ENCODE measurements at regions not wholly inside any gene's neighbourhood (a gene's known extent, or its start where the extent isn't known, plus 50 kb on each side); places are given as distances from the start of the nearest gene placed in this dataset.
A peak's percentile ranks its signal among the peaks of the same experiment; 100 is the strongest.

DNA sequence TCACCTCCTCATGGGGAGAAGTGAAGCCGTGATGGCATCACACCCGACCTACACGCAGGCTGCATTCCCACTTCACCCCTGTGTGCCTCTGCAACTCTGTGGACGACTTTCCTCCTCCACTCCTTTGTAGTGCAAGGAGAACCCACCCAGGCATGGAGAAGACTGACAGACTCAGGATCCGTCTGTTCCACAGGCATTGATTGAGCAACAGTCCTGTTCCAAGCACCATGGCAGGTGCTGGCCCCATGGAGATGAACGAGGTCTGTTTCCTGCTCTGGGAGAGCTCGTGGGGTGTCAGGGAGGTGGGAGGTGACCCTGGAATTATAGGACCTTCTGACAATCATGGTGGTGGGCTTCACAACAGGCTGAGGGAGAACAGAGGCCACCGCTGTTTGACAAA lies 284.7 kb upstream of the HDAC4 start:
- WGBS = 64% methylated on average over 8 of the region's 8 CpGs
- Histone ChIP-seq H3K27ac (ENCODE audit: low read depth in 1 of 2, low read length in 2 of 2) (no peak overlapping the region), H3K4me1 (ENCODE audit: control insufficient read depth in 4 of 4, insufficient read depth in 4 of 4, low read length in 3 of 4) (no peaks in the 10 kb centered on the region), H3K4me3 (ENCODE audit: low read depth in 1 of 3, low read length in 3 of 3) (no peak overlapping the region), H3K9me3 (ENCODE audit: control insufficient read depth in 4 of 4, low read length in 3 of 4) (peaks cover 0 to 1% (median 0%) of the 10 kb centered on the region in 4 donors), H3K27me3 (ENCODE audit: control insufficient read depth in 4 of 4, insufficient read depth in 4 of 4, low read length in 3 of 4) (peaks cover 0 to 3% (median 0%) of the 10 kb centered on the region in 4 donors), H3K36me3 (ENCODE audit: control insufficient read depth in 4 of 4, insufficient read depth in 3 of 4, low read depth in 1 of 4, low read length in 3 of 4) (no peaks in the 10 kb centered on the region), H3K9ac (ENCODE audit: low read depth in 1 of 2, low read length in 2 of 2) (no peak overlapping the region)
- TF ChIP-seq, protein P1, sequence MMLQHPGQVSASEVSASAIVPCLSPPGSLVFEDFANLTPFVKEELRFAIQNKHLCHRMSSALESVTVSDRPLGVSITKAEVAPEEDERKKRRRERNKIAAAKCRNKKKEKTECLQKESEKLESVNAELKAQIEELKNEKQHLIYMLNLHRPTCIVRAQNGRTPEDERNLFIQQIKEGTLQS (IDR thresholded peaks at IDR 0.05) = no peak
- no peak for TF ChIP-seq GABPA (IDR thresholded peaks at IDR 0.05 in 1 of 2, conservative IDR thresholded peaks at IDR 0.05 in 1 of 2)
- TF ChIP-seq RAD21 (IDR thresholded peaks at IDR 0.05) = no peak
- TF ChIP-seq NR2F2 (IDR thresholded peaks at IDR 0.05) = no peak
- no peak for TF ChIP-seq HNF4A (conservative IDR thresholded peaks at IDR 0.05)
- TF ChIP-seq RXRA (IDR thresholded peaks at IDR 0.05) = no peak
- no peak for TF ChIP-seq SP1 (IDR thresholded peaks at IDR 0.05)
- TF ChIP-seq JUND (IDR thresholded peaks at IDR 0.05) = no peak
- TF ChIP-seq, protein P2, sequence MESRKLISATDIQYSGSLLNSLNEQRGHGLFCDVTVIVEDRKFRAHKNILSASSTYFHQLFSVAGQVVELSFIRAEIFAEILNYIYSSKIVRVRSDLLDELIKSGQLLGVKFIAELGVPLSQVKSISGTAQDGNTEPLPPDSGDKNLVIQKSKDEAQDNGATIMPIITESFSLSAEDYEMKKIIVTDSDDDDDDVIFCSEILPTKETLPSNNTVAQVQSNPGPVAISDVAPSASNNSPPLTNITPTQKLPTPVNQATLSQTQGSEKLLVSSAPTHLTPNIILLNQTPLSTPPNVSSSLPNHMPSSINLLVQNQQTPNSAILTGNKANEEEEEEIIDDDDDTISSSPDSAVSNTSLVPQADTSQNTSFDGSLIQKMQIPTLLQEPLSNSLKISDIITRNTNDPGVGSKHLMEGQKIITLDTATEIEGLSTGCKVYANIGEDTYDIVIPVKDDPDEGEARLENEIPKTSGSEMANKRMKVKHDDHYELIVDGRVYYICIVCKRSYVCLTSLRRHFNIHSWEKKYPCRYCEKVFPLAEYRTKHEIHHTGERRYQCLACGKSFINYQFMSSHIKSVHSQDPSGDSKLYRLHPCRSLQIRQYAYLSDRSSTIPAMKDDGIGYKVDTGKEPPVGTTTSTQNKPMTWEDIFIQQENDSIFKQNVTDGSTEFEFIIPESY (IDR thresholded peaks at IDR 0.05) = no peak
- TF ChIP-seq EGR1 (IDR thresholded peaks at IDR 0.05; ENCODE audit: low read depth in 2 of 2) = no peak
- TF ChIP-seq YY1 (IDR thresholded peaks at IDR 0.05) = no peak
- TF ChIP-seq, protein P3, sequence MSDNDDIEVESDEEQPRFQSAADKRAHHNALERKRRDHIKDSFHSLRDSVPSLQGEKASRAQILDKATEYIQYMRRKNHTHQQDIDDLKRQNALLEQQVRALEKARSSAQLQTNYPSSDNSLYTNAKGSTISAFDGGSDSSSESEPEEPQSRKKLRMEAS (IDR thresholded peaks at IDR 0.05) = no peak
- no peak for TF ChIP-seq HNF4G (IDR thresholded peaks at IDR 0.05)
- TF ChIP-seq TAF1 (conservative IDR thresholded peaks at IDR 0.05) = no peak
- TF ChIP-seq FOXA2 (IDR thresholded peaks at IDR 0.05) = no peak
- DNase-seq (ENCODE audit: low spot score) = peak; percentile 20

DNA sequence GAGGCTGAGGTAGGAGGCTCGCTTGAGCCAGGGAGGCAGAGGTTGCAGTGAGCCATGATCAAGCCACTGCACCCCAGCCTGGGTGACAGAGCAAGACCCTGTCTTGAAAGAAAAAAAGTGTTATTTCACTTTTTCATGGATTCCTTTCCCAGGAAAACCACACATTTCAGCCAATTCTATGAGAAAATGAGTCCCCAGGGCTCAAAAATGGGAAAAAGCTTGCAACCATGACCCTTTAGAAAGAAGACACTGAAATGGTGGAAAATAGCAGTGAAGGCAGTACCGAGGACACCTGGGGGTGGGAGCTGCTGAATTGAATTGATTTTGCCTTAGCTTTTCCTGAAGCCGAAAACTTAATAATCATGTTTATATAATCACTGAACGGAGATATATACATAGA lies 284.2 kb upstream of the HDAC4 start:
- peaks cover 0 to 1% (median 0%) of the 10 kb centered on the region in 4 donors for H3K9me3 ChIP-seq (ENCODE audit: control insufficient read depth in 4 of 4, low read length in 3 of 4)
- peaks cover 0 to 3% (median 0%) of the 10 kb centered on the region in 4 donors for H3K27me3 ChIP-seq (ENCODE audit: control insufficient read depth in 4 of 4, insufficient read depth in 4 of 4, low read length in 3 of 4)
- H3K36me3 ChIP-seq (ENCODE audit: control insufficient read depth in 4 of 4, insufficient read depth in 3 of 4, low read depth in 1 of 4, low read length in 3 of 4) = no peaks in the 10 kb centered on the region
- no peak for TF ChIP-seq HNF4G (IDR thresholded peaks at IDR 0.05)
- no peak for TF ChIP-seq RXRA (IDR thresholded peaks at IDR 0.05)
- TF ChIP-seq, protein P4, sequence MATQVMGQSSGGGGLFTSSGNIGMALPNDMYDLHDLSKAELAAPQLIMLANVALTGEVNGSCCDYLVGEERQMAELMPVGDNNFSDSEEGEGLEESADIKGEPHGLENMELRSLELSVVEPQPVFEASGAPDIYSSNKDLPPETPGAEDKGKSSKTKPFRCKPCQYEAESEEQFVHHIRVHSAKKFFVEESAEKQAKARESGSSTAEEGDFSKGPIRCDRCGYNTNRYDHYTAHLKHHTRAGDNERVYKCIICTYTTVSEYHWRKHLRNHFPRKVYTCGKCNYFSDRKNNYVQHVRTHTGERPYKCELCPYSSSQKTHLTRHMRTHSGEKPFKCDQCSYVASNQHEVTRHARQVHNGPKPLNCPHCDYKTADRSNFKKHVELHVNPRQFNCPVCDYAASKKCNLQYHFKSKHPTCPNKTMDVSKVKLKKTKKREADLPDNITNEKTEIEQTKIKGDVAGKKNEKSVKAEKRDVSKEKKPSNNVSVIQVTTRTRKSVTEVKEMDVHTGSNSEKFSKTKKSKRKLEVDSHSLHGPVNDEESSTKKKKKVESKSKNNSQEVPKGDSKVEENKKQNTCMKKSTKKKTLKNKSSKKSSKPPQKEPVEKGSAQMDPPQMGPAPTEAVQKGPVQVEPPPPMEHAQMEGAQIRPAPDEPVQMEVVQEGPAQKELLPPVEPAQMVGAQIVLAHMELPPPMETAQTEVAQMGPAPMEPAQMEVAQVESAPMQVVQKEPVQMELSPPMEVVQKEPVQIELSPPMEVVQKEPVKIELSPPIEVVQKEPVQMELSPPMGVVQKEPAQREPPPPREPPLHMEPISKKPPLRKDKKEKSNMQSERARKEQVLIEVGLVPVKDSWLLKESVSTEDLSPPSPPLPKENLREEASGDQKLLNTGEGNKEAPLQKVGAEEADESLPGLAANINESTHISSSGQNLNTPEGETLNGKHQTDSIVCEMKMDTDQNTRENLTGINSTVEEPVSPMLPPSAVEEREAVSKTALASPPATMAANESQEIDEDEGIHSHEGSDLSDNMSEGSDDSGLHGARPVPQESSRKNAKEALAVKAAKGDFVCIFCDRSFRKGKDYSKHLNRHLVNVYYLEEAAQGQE (IDR thresholded peaks at IDR 0.05) = no peak
- TF ChIP-seq SP1 (IDR thresholded peaks at IDR 0.05) = no peak
- TF ChIP-seq YY1 (IDR thresholded peaks at IDR 0.05) = no peak
- TF ChIP-seq TAF1 (conservative IDR thresholded peaks at IDR 0.05) = no peak
- no peak for TF ChIP-seq JUND (IDR thresholded peaks at IDR 0.05)
- TF ChIP-seq, protein P5, sequence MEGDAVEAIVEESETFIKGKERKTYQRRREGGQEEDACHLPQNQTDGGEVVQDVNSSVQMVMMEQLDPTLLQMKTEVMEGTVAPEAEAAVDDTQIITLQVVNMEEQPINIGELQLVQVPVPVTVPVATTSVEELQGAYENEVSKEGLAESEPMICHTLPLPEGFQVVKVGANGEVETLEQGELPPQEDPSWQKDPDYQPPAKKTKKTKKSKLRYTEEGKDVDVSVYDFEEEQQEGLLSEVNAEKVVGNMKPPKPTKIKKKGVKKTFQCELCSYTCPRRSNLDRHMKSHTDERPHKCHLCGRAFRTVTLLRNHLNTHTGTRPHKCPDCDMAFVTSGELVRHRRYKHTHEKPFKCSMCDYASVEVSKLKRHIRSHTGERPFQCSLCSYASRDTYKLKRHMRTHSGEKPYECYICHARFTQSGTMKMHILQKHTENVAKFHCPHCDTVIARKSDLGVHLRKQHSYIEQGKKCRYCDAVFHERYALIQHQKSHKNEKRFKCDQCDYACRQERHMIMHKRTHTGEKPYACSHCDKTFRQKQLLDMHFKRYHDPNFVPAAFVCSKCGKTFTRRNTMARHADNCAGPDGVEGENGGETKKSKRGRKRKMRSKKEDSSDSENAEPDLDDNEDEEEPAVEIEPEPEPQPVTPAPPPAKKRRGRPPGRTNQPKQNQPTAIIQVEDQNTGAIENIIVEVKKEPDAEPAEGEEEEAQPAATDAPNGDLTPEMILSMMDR (IDR thresholded peaks at IDR 0.05; ENCODE audit: low read depth, low read length, missing input control) = no peak
- TF ChIP-seq, protein P3 (IDR thresholded peaks at IDR 0.05) = no peak
- TF ChIP-seq NR2F2 (IDR thresholded peaks at IDR 0.05) = no peak
- no peak for TF ChIP-seq FOXA2 (IDR thresholded peaks at IDR 0.05)
- no peak for TF ChIP-seq RAD21 (IDR thresholded peaks at IDR 0.05)
- TF ChIP-seq FOXA1 (IDR thresholded peaks at IDR 0.05) = no peak
- no peak for TF ChIP-seq HNF4A (conservative IDR thresholded peaks at IDR 0.05)
- TF ChIP-seq, protein P2 (IDR thresholded peaks at IDR 0.05) = no peak
- TF ChIP-seq, protein P1 (IDR thresholded peaks at IDR 0.05) = no peak
- TF ChIP-seq EGR1 (IDR thresholded peaks at IDR 0.05; ENCODE audit: low read depth in 2 of 2) = no peak
- no peak for TF ChIP-seq GABPA (IDR thresholded peaks at IDR 0.05 in 1 of 2, conservative IDR thresholded peaks at IDR 0.05 in 1 of 2)
- no peak overlapping the region for H3K27ac ChIP-seq (ENCODE audit: low read depth in 1 of 2, low read length in 2 of 2)
- WGBS = 81% methylated on average over 4 of the region's 4 CpGs
- no peak for DNase-seq (ENCODE audit: low spot score)
- H3K4me3 ChIP-seq (ENCODE audit: low read depth in 1 of 3, low read length in 3 of 3) = no peak overlapping the region
- no peak overlapping the region for H3K9ac ChIP-seq (ENCODE audit: low read depth in 1 of 2, low read length in 2 of 2)
- H3K4me1 ChIP-seq (ENCODE audit: control insufficient read depth in 4 of 4, insufficient read depth in 4 of 4, low read length in 3 of 4) = no peaks in the 10 kb centered on the region

Measured in liver (tissue), 8 donors.